ENCODE measurements at regions not wholly inside any gene's neighbourhood (a gene's known extent, or its start where the extent isn't known, plus 50 kb on each side); places are given as distances from the start of the nearest gene placed in this dataset.

DNA sequence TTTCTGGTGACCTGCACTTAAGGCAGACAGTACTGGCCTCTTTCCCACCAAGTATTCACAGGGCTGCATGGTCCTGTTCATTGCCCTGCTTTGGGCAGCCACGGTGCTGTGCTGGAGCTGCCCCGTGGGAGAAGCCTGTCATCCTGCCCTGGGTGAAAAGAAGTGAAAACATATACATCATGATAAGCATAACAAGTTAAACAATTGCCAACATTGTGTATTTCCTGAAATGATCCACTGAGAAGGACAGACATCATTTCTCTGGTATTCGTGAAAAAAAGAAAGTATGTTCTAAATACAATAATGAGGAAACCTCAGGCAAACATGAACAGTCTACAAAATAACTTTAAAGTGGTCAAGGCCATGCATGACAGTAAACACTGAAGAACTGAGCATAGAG is 393.1 kb downstream of the TMEM135 start:
- TF ChIP-seq, protein P1, sequence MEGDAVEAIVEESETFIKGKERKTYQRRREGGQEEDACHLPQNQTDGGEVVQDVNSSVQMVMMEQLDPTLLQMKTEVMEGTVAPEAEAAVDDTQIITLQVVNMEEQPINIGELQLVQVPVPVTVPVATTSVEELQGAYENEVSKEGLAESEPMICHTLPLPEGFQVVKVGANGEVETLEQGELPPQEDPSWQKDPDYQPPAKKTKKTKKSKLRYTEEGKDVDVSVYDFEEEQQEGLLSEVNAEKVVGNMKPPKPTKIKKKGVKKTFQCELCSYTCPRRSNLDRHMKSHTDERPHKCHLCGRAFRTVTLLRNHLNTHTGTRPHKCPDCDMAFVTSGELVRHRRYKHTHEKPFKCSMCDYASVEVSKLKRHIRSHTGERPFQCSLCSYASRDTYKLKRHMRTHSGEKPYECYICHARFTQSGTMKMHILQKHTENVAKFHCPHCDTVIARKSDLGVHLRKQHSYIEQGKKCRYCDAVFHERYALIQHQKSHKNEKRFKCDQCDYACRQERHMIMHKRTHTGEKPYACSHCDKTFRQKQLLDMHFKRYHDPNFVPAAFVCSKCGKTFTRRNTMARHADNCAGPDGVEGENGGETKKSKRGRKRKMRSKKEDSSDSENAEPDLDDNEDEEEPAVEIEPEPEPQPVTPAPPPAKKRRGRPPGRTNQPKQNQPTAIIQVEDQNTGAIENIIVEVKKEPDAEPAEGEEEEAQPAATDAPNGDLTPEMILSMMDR (IDR thresholded peaks at IDR 0.05; ENCODE audit: low read depth, low read length, poor library complexity, severe bottlenecking): no peak
- TF ChIP-seq EZH2phosphoT487 (IDR thresholded peaks at IDR 0.05; ENCODE audit: borderline replicate concordance, low read length): no peak
